ENCODE measurements at regions not wholly inside any gene's neighbourhood (a gene's known extent, or its start where the extent isn't known, plus 50 kb on each side); places are given as distances from the start of the nearest gene placed in this dataset.

DNA sequence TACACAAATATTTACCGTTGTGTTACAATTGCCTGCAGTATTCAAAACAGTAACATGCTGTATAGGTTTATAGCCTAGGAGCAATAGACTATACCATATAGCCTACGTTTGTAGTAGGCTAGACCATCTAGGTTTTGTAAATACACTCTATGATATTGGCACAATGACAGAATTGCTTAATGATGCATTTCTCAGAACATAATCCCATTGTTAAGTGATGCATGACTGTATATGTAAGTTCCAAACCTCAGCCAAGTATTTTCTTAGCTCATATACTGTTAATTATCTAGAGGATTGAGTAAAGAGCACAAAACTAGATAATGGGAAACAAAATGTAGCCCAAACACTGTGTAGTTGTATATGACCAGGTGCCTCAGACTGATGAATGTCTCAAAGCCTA lies 220.1 kb downstream of the ANXA1 start:
- no peak overlapping the region for H3K4me3 ChIP-seq (ENCODE audit: low read length)
- DNase-seq (ENCODE audit: low read depth), result no peak
- TF ChIP-seq, protein P1, sequence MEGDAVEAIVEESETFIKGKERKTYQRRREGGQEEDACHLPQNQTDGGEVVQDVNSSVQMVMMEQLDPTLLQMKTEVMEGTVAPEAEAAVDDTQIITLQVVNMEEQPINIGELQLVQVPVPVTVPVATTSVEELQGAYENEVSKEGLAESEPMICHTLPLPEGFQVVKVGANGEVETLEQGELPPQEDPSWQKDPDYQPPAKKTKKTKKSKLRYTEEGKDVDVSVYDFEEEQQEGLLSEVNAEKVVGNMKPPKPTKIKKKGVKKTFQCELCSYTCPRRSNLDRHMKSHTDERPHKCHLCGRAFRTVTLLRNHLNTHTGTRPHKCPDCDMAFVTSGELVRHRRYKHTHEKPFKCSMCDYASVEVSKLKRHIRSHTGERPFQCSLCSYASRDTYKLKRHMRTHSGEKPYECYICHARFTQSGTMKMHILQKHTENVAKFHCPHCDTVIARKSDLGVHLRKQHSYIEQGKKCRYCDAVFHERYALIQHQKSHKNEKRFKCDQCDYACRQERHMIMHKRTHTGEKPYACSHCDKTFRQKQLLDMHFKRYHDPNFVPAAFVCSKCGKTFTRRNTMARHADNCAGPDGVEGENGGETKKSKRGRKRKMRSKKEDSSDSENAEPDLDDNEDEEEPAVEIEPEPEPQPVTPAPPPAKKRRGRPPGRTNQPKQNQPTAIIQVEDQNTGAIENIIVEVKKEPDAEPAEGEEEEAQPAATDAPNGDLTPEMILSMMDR (conservative IDR thresholded peaks at IDR 0.05; ENCODE audit: low read length), result no peak

DNA sequence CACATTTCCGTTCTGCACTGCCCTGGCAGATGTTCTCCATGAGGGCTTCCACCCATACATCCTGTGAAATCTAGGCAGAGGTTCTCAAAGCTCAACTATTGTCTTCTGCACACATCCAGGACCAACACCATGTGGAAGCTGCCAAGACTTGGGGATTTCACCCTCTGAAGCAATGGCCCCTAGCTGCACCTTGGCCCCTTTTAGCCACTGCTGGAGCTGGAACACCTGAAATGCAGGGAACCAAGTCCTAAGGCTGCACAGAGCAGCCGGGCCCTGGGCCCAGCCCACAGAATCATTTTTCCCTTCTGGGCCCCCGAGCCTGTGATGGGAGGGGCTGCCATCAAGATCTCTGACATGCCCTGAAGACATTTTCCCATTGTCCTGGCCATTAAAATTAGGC lies 228.7 kb downstream of the ANXA1 start:
- TF ChIP-seq, protein P1 (conservative IDR thresholded peaks at IDR 0.05; ENCODE audit: low read length), result no peak
- H3K4me3 ChIP-seq (ENCODE audit: low read length), result no peak overlapping the region
- no peak for DNase-seq (ENCODE audit: low read depth)

DNA sequence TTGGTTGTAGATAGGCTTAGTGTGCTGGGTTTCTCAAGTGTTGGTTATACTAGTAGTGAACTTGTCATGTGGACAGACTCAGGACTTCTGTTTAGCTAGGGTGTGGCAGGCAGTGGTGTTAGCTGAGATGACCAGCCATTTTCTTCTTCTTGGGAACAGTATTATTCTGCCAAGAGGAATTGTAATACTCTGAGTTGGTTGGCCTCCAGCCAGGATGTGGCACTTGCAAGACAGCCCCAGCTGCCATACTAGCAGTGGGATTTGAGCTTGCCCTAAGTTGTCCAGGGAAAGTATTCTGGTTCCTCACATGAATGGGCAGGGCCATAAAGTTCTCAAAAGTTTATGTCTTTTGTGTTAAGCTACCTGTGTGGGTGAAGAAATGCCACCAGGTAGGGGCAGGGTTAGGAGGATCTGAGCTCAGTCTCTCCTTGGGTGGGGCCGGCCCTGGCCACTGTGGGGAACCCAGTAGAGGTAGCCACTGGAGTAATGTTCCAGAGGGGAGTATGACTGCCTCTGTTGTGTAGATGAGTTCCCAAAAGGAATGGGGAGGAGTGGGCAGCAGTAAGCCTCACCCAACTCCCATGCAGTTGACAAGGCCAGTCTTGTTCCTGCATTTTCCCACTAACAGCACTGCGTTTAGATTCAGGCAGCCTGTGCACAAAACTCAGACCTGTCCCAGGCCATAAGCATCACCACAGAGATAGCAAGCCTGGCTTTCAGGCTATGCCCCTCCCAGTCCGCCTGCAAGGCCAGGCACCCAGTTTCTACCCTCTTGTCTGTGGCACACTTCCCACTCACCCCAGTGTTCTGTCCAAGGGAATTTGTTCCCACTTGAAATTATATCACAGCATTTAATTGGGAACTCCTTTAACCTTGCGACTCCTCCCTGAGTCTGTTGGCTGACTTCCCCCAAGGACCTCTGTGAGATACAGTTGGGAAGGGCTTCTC lies 250.7 kb downstream of the ANXA1 start:
- H3K4me3 ChIP-seq (ENCODE audit: low read length), result no peak overlapping the region
- TF ChIP-seq, protein P1 (conservative IDR thresholded peaks at IDR 0.05; ENCODE audit: low read length), result no peak
- DNase-seq (ENCODE audit: low read depth), result no peak

DNA sequence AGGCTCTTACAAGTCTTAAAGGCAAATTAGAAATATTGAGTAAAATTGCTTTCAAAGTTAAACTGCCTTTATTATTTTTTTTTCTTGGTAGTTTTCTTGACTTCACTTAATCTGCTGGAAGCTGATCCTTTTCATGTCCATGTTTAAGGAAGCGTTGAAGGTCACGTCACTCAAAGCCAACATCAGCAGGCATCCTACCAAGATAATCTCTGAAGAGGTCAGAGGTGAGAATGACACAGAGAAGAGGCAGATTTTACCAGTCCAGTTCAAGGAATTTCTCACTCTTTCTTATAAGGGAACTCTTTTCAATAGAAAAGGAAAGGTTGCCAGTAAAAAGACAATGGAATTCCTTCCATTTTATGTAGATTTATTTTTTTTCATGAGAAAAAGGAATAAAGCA lies 259.8 kb downstream of the ANXA1 start:
- DNase-seq (ENCODE audit: low read depth), result no peak
- no peak overlapping the region for H3K4me3 ChIP-seq (ENCODE audit: low read length)
- TF ChIP-seq, protein P1 (conservative IDR thresholded peaks at IDR 0.05; ENCODE audit: low read length), result no peak

DNA sequence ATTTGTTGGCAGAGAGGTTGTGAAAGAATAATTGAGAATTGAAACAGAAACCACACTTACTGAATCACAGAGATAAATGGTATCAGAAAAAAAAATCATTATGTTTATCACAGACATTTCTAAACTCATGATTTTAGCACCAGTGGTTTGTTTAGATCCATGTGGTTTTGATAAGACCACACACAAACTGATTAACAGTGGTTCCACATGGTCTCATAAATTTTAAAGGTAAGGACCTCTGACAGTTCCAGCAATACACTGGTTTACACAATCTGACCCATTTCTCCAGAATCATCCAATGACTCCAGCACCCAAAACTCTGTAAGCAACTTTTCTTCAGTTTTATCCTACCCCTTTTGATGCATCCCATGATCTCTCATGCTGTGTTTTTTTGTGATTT lies 261.2 kb downstream of the ANXA1 start:
- no peak overlapping the region for H3K4me3 ChIP-seq (ENCODE audit: low read length)
- no peak for DNase-seq (ENCODE audit: low read depth)
- TF ChIP-seq, protein P1 (conservative IDR thresholded peaks at IDR 0.05; ENCODE audit: low read length), result no peak

DNA sequence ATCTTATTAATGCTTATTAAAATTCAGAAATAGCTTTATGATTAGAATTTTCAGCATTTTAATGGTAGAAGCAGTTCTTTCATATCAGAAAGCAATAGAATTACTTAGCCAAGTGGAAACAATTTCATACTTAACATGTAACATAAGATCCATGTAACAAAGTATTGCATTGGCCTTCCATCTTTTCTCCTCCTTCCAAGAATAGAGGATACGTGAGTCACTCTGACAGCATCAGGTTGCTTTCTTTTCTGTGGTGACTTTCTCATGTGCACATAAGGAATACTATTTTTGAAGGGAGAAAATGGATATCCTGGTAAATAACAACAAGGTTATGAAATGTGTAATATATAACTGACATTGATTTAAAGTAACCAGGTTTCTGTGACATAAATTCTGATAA lies 272.2 kb downstream of the ANXA1 start:
- TF ChIP-seq, protein P1 (conservative IDR thresholded peaks at IDR 0.05; ENCODE audit: low read length), result no peak
- no peak for DNase-seq (ENCODE audit: low read depth)
- H3K4me3 ChIP-seq (ENCODE audit: low read length), result no peak overlapping the region

DNA sequence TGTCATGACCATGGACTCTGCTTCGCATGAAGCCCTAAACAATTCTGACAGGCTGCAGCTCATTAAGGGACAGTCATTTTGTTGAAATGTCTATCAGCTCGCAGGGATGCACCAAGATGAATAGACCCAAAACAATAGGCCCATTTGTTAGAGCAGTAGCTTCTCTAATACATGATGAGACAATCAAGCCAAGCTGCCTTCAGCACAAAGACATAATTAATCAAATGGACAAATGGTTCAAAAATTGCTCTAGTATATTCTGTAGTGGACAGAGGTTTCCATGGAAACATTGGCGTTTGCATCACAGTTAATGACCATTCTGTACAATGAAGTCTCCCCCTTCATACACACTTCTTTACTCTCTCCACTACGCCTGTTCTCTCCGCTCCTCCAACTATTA lies 274.6 kb downstream of the ANXA1 start:
- DNase-seq (ENCODE audit: low read depth), result no peak
- H3K4me3 ChIP-seq (ENCODE audit: low read length), result no peak overlapping the region
- TF ChIP-seq, protein P1 (conservative IDR thresholded peaks at IDR 0.05; ENCODE audit: low read length), result no peak
